ENCODE measurements at regions not wholly inside any gene's neighbourhood (a gene's known extent, or its start where the extent isn't known, plus 50 kb on each side); places are given as distances from the start of the nearest gene placed in this dataset.

GRCh38 chr5:152269533-152269932 is 135.5 kb downstream of the NMUR2 start:
- H3K4me1 ChIP-seq (ENCODE audit: control insufficient read depth, insufficient read depth, low read length) = no peaks in the 10 kb centered on the region
- ChIA-PET CTCF (interaction anchor here (0.7 to 1.2 kb wide), 2 partner anchors 80 to 321 kb away, joined by 3 to 6 read pairs; no protein-coding TSS in a partner anchor), POLR2A (no interaction called here)
- H3K36me3 ChIP-seq (ENCODE audit: control insufficient read depth in 2 of 2, insufficient read depth in 1 of 2, low read length in 2 of 2) = no peaks in the 10 kb centered on the region
- H3K27ac ChIP-seq (ENCODE audit: extremely low read depth, low read depth, low read length) = no peak overlapping the region
- no peaks in the 10 kb centered on the region for H3K9me3 ChIP-seq (ENCODE audit: control insufficient read depth, insufficient read depth, low read depth, low read length)
- H3K4me3 ChIP-seq (ENCODE audit: low read depth, low read length) = no peak overlapping the region
- TF ChIP-seq ZNF174 (tag by site-specific recombination; IDR thresholded peaks at IDR 0.05) (no peak), HOXD13 (CRISPR knock-in tag; IDR thresholded peaks at IDR 0.05; ENCODE audit: borderline replicate concordance) (no peak), ZNF658 (tag by site-specific recombination; IDR thresholded peaks at IDR 0.05) (no peak), ZNF560 (tag by site-specific recombination; IDR thresholded peaks at IDR 0.05; ENCODE audit: borderline replicate concordance) (no peak), OSR2 (tag by site-specific recombination; IDR thresholded peaks at IDR 0.05) (no peak), ZNF19 (tag by site-specific recombination; IDR thresholded peaks at IDR 0.05; ENCODE audit: low read depth) (no peak), ZNF623 (tag by site-specific recombination; IDR thresholded peaks at IDR 0.05) (no peak), ZNF645 (tag by site-specific recombination; IDR thresholded peaks at IDR 0.05) (no peak), KLF7 (tag by site-specific recombination; IDR thresholded peaks at IDR 0.05; ENCODE audit: borderline replicate concordance) (no peak), ZNF548 (tag by site-specific recombination; IDR thresholded peaks at IDR 0.05) (no peak), BCL11A (tag by site-specific recombination; IDR thresholded peaks at IDR 0.05; ENCODE audit: low read depth) (no peak), PRDM6 (tag by site-specific recombination; IDR thresholded peaks at IDR 0.05) (no peak), ZNF768 (tag by site-specific recombination; IDR thresholded peaks at IDR 0.05) (no peak)

- H3K4me1 ChIP-seq (ENCODE audit: control insufficient read depth, insufficient read depth, low read length) = no peaks in the 10 kb centered on the region
- TF ChIP-seq ZNF660 (tag by site-specific recombination; IDR thresholded peaks at IDR 0.05) = no peak
- TF ChIP-seq ZNF221 (tag by site-specific recombination; IDR thresholded peaks at IDR 0.05; ENCODE audit: borderline replicate concordance) = no peak
- no peak for TF ChIP-seq ZNF530 (tag by site-specific recombination; IDR thresholded peaks at IDR 0.05; ENCODE audit: low read depth)
- no peak for TF ChIP-seq ZNF843 (tag by site-specific recombination; IDR thresholded peaks at IDR 0.05)
- TF ChIP-seq ZBTB21 (tag by site-specific recombination; IDR thresholded peaks at IDR 0.05) = no peak
- TF ChIP-seq ZNF670 (tag by site-specific recombination; IDR thresholded peaks at IDR 0.05; ENCODE audit: low read depth) = no peak
- no peak for TF ChIP-seq ZNF701 (tag by site-specific recombination; IDR thresholded peaks at IDR 0.05)
- no peak for TF ChIP-seq ZSCAN5A (tag by site-specific recombination; IDR thresholded peaks at IDR 0.05)
- no peak for TF ChIP-seq TRIM28 (IDR thresholded peaks at IDR 0.05; ENCODE audit: borderline replicate concordance, low read length)
- TF ChIP-seq REPIN1 (tag by site-specific recombination; IDR thresholded peaks at IDR 0.05; ENCODE audit: low read depth) = no peak
- TF ChIP-seq ZNF555 (tag by site-specific recombination; conservative IDR thresholded peaks at IDR 0.05) = no peak
- H3K4me3 ChIP-seq (ENCODE audit: low read depth, low read length) = no peak overlapping the region
- H3K9me3 ChIP-seq (ENCODE audit: control insufficient read depth, insufficient read depth, low read depth, low read length) = no peaks in the 10 kb centered on the region
- no peaks in the 10 kb centered on the region for H3K36me3 ChIP-seq (ENCODE audit: control insufficient read depth in 2 of 2, insufficient read depth in 1 of 2, low read length in 2 of 2)
- CTCF ChIA-PET = interaction anchor here (0.7 to 0.8 kb wide), 2 partner anchors 22 to 48 kb away, joined by 3 read pairs; no protein-coding TSS in a partner anchor
- POLR2A ChIA-PET = no interaction called here
- no peak overlapping the region for H3K27ac ChIP-seq (ENCODE audit: extremely low read depth, low read depth, low read length)
These were observed 140.3 kb downstream of the NMUR2 start for GRCh38 chr5:152264645-152265254.
